ENCODE measurements at regions not wholly inside any gene's neighbourhood (a gene's known extent, or its start where the extent isn't known, plus 50 kb on each side); places are given as distances from the start of the nearest gene placed in this dataset.

DNA sequence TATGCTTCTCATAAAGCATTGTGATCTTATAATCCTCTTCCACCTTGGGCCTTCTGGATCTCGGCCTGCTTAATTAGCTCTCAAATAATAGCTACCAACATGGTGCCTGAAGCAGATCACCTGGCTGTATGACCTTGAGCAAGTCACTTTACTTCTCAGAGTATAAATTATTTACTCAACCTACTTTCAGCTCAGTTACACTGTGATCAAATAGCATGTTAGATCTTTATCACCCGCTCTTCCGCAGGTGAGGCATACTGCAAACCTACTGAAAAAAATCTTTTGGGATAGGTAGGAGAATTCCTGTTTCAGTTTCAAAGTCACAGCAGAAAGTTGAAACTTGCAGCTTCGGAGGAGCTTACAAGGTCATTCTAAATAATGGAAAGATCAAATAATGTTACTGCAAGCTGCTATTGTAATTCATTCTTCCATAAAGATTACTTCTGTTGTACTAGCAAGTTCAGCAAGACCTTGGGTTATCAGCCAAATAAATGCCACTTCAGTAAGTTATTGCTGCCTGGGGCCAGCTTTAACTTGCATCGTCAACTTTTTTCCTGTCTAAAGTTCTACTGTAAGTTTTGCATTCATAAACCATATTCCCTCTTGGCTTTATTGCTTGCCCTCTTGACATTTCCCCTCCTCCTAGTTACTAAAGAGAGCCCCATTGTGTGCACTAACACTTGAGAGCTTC lies 268.4 kb upstream of the ATP11B start:
- Histone ChIP-seq H2AFZ (no peak overlapping the region), H3K9me2 (ENCODE audit: insufficient read depth) (no peaks in the 10 kb centered on the region), H3K79me2 (ENCODE audit: low read depth) (no peaks in the 10 kb centered on the region), H3K36me3 (ENCODE audit: low read depth) (no peaks in the 10 kb centered on the region), H3F3A (ENCODE audit: insufficient read depth, low read depth) (no peaks in the 10 kb centered on the region), H3K9me3 (ENCODE audit: insufficient read depth, low read depth) (no peaks in the 10 kb centered on the region), H3K27ac (no peak overlapping the region), H3K4me2 (no peak overlapping the region), H3K4me3 (no peak overlapping the region), H3K4me1 (replicated peaks; ENCODE audit: insufficient read depth) (0 out of 2 replicates have a peak, but pooled peaks cover 4% of the 10 kb centered on the region), H3K27me3 (ENCODE audit: insufficient read depth, low read depth) (no peaks in the 10 kb centered on the region), H4K20me1 (ENCODE audit: insufficient read depth) (no peaks in the 10 kb centered on the region)
- POLR2A ChIA-PET (ENCODE audit: unreplicated experiment) = no interaction called here
- BruUV-seq (replicated peaks) = no TSS peak
- CTCF ChIA-PET = no interaction called here
- no peak for TF ChIP-seq EZH2 (IDR thresholded peaks at IDR 0.05; ENCODE audit: low read depth)
- TF ChIP-seq, protein P1, sequence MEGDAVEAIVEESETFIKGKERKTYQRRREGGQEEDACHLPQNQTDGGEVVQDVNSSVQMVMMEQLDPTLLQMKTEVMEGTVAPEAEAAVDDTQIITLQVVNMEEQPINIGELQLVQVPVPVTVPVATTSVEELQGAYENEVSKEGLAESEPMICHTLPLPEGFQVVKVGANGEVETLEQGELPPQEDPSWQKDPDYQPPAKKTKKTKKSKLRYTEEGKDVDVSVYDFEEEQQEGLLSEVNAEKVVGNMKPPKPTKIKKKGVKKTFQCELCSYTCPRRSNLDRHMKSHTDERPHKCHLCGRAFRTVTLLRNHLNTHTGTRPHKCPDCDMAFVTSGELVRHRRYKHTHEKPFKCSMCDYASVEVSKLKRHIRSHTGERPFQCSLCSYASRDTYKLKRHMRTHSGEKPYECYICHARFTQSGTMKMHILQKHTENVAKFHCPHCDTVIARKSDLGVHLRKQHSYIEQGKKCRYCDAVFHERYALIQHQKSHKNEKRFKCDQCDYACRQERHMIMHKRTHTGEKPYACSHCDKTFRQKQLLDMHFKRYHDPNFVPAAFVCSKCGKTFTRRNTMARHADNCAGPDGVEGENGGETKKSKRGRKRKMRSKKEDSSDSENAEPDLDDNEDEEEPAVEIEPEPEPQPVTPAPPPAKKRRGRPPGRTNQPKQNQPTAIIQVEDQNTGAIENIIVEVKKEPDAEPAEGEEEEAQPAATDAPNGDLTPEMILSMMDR (conservative IDR thresholded peaks at IDR 0.05) = no peak
- intact Hi-C loops (cut with micrococcal nuclease; ENCODE audit: unreplicated experiment) = no loop called here
- DNase-seq = peak in 1 of 2 experiments; percentile 63

DNA sequence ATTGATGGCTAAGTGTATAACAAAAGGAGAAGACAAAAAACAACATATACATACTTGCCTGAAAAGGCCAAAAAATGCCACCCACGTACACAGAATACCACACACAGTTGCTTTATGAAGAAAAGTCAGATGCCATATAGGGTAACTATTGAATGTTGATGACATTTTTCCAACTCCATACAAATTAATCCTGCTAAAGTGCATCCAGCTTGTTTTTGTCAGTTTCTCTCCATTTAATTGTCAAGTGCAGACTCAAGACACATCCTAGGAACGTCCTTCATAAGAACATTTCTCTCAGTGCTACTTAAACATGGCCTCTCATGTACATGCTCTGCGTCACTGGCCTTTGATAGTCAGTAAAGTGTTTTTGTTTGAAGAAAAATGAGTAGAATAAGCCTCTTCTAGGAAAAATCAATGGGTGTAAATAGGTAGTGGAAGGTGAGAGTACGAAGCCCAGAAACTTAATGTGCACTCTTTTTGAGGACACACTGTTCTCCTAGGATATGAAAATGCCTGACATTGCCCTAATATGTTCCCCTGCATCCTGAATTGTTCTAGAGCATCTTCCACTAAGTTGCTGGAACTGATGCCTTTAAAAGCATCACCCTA lies 267.4 kb upstream of the ATP11B start:
- H2AFZ ChIP-seq = no peak overlapping the region
- no peaks in the 10 kb centered on the region for H3F3A ChIP-seq (ENCODE audit: insufficient read depth, low read depth)
- TF ChIP-seq, protein P1 (conservative IDR thresholded peaks at IDR 0.05) = no peak
- no peak for TF ChIP-seq EZH2 (IDR thresholded peaks at IDR 0.05; ENCODE audit: low read depth)
- H3K27me3 ChIP-seq (ENCODE audit: insufficient read depth, low read depth) = no peaks in the 10 kb centered on the region
- no peaks in the 10 kb centered on the region for H4K20me1 ChIP-seq (ENCODE audit: insufficient read depth)
- no peak overlapping the region for H3K4me3 ChIP-seq
- BruUV-seq (replicated peaks) = no TSS peak
- ChIA-PET CTCF (no interaction called here), POLR2A (ENCODE audit: unreplicated experiment) (no interaction called here)
- H3K4me1 ChIP-seq (replicated peaks; ENCODE audit: insufficient read depth) = 0 out of 2 replicates have a peak, but pooled peaks cover 10% of the 10 kb centered on the region
- no peak for DNase-seq
- intact Hi-C loops (cut with micrococcal nuclease; ENCODE audit: unreplicated experiment) = no loop called here
- H3K79me2 ChIP-seq (ENCODE audit: low read depth) = no peaks in the 10 kb centered on the region
- no peak overlapping the region for H3K27ac ChIP-seq
- no peaks in the 10 kb centered on the region for H3K9me2 ChIP-seq (ENCODE audit: insufficient read depth)
- H3K9me3 ChIP-seq (ENCODE audit: insufficient read depth, low read depth) = no peaks in the 10 kb centered on the region
- H3K4me2 ChIP-seq = no peak overlapping the region
- no peaks in the 10 kb centered on the region for H3K36me3 ChIP-seq (ENCODE audit: low read depth)

DNA sequence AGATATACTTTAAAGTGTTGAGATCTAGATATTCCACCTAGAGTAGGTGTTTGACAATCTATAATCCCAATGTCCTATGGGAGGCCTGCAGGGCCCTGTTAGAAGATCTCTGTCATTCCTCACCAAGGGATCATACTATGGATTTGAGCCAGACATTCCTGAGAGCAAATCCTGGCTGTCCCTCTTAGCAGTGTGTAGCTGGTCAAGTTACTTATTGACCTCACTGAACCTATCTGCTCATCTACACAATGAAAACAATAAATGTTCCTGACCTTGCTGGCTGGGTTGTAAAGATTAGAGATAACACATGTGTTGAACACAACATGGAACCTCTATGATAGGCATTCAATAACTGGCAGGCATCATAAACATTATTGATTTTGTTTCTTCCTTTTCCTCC lies 265.6 kb upstream of the ATP11B start:
- Histone ChIP-seq H3K4me2 (no peak overlapping the region), H3K27me3 (ENCODE audit: insufficient read depth, low read depth) (no peaks in the 10 kb centered on the region), H3K79me2 (ENCODE audit: low read depth) (no peaks in the 10 kb centered on the region), H2AFZ (no peak overlapping the region), H3K9me2 (ENCODE audit: insufficient read depth) (no peaks in the 10 kb centered on the region), H3K4me3 (no peak overlapping the region), H3K4me1 (replicated peaks; ENCODE audit: insufficient read depth) (0 out of 2 replicates have a peak, but pooled peaks cover 10% of the 10 kb centered on the region), H3F3A (ENCODE audit: insufficient read depth, low read depth) (no peaks in the 10 kb centered on the region), H3K27ac (no peak overlapping the region), H3K36me3 (ENCODE audit: low read depth) (no peaks in the 10 kb centered on the region), H4K20me1 (ENCODE audit: insufficient read depth) (no peaks in the 10 kb centered on the region), H3K9me3 (ENCODE audit: insufficient read depth, low read depth) (no peaks in the 10 kb centered on the region)
- ChIA-PET POLR2A (ENCODE audit: unreplicated experiment) (no interaction called here), CTCF (no interaction called here)
- no peak for DNase-seq
- no TSS peak for BruUV-seq (replicated peaks)
- no peak for TF ChIP-seq EZH2 (IDR thresholded peaks at IDR 0.05; ENCODE audit: low read depth)
- TF ChIP-seq, protein P1 (conservative IDR thresholded peaks at IDR 0.05) = no peak
- intact Hi-C loops (cut with micrococcal nuclease; ENCODE audit: unreplicated experiment) = no loop called here

All from PC-9 (cell line).